GM18909 (cell line): ENCODE measurements at regions not wholly inside any gene's neighbourhood (a gene's known extent, or its start where the extent isn't known, plus 50 kb on each side); places are given as distances from the start of the nearest gene placed in this dataset.
"Not testable (repeated sequence)": the region's sequence is repeated elsewhere in the genome, so short reads cannot be mapped to it uniquely, and the experiment has no call there.

Experiments
- ATAC-seq: cut with Tn5 transposase; IDR thresholded peaks from one replicate; pipeline ENCODE4 v1.9.1; 2021; ENCODE audit warnings: mild to moderate bottlenecking; ENCODE audit not compliant: unreplicated experiment, poor library complexity

DNA sequence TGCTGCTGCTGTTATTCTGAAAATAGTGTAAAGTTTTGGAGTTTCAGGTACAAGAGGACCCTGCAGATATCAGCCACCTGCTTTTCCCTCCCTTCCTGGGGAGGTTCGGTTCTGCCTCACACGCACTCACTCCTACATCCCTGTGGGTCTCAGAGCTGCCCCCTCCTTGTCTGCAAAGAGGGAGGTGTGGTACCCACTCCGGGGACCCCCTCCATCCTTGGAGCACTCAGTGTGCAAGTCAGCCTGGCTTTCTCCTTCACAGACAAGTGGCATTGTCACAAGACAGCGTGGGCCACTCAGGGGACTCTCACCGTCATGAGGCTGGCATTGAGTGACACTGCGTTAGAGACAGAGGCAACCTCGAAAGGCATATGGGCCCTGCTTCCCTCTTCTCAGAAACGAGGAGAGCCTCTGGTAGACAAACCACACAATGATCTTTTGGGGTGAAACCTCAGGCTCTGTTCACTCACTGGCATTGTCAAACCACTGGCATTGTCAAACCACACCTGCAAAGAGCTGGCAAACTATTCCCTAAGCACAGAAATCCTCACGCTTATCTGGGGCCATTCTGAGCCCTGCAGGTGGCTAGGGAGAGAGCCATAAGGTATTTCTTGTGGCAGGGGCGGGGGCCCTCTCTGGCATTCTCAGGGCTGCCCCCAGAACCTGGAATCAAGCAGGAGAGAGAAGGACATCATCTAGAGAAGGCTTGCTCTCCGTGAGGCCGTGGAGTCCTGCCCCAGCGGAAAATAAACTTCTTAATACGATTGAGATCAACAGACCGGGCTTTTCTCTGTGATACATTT, 285.0 kb downstream of the SHOX start:
- ATAC-seq = no peak

- ATAC-seq = no peak
Measured at GRCh38 chrX:914206-914605, 283.6 kb downstream of the SHOX start.

GRCh38 chrX:912677-913076, 282.1 kb downstream of the SHOX start:
- no peak for ATAC-seq

GRCh38 chrX:909068-909467, 278.5 kb downstream of the SHOX start:
- not testable (repeated sequence) for ATAC-seq

GRCh38 chrX:906586-906985, 276.0 kb downstream of the SHOX start:
- no peak for ATAC-seq

- ATAC-seq = no peak
Measured at GRCh38 chrX:905848-906566, 275.4 kb downstream of the SHOX start.

- no peak for ATAC-seq
Measured at GRCh38 chrX:903116-903515, 272.5 kb downstream of the SHOX start.

GRCh38 chrX:896256-896655, 265.7 kb downstream of the SHOX start:
- no peak for ATAC-seq

- ATAC-seq = no peak
Measured at GRCh38 chrX:889966-890651, 259.5 kb downstream of the SHOX start.

DNA sequence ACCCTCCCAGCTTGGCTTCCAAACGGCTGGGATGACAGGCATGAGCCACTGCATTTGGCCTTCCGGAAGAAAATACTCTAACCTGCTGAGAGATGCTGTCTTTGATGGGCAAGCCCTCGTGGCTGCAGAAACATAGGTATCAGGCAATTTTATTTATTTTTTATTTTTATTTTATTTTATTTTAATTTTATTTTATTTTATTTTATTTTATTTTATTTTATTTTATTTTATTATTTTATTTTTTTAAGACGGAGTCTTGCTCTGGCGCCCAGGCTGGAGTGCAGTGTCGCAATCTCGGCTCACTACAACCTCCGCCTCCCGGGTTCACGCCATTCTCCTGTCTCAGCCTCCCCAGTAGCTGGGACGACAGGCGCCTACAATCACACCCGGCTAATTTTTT, 257.1 kb downstream of the SHOX start:
- ATAC-seq = not testable (repeated sequence)

DNA sequence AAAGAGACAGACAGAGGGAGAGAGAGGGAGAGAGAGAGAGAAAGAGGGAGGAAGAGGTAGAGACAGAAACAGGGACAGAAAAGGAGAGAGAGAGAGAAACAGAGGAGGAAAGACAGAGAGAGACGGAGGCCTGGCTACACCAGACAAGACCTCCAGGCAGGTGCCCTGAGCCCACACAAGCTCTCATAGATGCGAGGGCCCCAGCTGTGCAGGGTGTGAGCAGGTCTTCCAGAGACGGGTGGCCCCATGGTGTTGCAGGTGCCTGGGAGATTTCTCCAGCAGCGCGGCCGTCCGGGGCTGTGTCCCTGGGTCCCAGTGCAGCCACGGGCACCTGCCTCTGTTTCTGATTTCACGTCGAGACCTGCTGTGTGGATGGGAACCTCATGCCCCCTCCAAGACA, 253.0 kb downstream of the SHOX start:
- no peak for ATAC-seq

- ATAC-seq = not testable (repeated sequence)
Measured at GRCh38 chrX:879756-880698, 249.4 kb downstream of the SHOX start.

- ATAC-seq = no peak
Measured at GRCh38 chrX:874061-874460, 243.5 kb downstream of the SHOX start.

GRCh38 chrX:873016-873415, 242.4 kb downstream of the SHOX start:
- ATAC-seq = no peak

GRCh38 chrX:872090-872489, 241.5 kb downstream of the SHOX start:
- no peak for ATAC-seq

GRCh38 chrX:871626-872025, 241.0 kb downstream of the SHOX start:
- no peak for ATAC-seq

DNA sequence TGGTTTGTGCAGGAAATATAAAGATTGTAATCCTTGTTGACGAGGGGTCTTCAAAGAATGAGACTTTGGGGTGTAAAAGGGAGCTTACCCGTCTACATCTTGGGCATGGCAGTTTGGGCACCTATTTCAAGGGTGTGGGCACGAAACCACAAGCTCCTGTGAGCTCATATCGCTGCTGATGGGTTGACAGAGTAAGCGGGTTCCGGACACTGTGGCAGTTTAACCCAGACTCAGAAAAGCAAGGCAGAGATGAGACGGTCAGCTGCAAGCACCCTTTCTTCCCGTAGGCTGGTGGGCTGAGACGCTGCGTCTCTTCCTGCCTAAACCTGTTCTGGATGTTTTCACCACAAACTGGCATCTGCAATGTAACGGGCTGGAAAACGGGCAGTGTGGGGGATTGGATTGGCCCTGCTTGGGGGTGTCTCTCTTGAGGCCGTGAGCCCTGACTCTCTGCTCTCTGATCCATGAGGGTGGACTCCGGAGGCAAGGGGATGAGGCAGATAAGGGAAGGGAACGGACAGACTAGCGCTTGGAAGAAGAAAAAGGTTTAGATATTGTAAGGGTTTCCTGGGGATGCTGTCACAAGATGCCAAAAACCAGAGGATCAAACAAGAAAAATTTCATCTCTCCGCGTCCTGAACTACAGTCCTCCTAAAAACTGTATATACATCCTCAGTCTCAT, 237.5 kb downstream of the SHOX start:
- ATAC-seq = no peak

DNA sequence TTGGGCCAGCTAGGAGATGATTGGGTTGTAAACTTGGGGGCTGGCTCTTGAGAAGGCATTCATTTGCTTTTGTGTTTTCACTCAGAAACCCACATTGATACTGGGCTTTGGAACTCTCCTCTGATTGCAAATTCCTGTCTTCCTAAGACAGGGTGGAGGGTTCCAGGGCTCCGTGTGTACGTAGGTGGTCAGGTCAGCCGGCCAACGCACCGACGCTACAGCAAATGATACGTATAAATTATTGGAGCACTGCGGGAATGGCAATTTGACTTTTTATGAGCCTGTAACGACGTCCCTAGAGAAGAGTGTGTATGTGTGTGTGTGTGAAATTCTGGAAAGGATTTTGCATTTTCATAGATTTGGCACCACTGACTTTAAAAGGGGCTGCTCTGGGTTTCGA, 236.9 kb downstream of the SHOX start:
- no peak for ATAC-seq

GRCh38 chrX:866441-866990, 235.9 kb downstream of the SHOX start:
- ATAC-seq = no peak
